ENCODE measurements at regions not wholly inside any gene's neighbourhood (a gene's known extent, or its start where the extent isn't known, plus 50 kb on each side); places are given as distances from the start of the nearest gene placed in this dataset.

GRCh38 chr5:33282157-33282556 is 158.6 kb upstream of the TARS1 start:
- H3K4me3 ChIP-seq = no peak overlapping the region
- H3K27me3 ChIP-seq (ENCODE audit: control insufficient read depth in 2 of 2, insufficient read depth in 2 of 2, low read length in 2 of 2) = no peaks in the 10 kb centered on the region
- ATAC-seq (no peak), FAIRE-seq (no peak), DNase-seq (ENCODE audit: extremely low read depth in 1 of 4, low spot score in 3 of 4) (no peak)
- no peaks in the 10 kb centered on the region for H3K9me3 ChIP-seq (replicated peaks; ENCODE audit: control insufficient read depth, insufficient read depth, low read depth, low read length)
- no peaks in the 10 kb centered on the region for H3K79me2 ChIP-seq (ENCODE audit: control insufficient read depth, insufficient read depth, low read length)
- 0% methylated on average over 4 of the region's 4 CpGs for WGBS (ENCODE audit: insufficient coverage, low coverage, missing lambda C conversion rate)
- BruUV-seq (replicated peaks) = no TSS peak
- H3K9ac ChIP-seq (ENCODE audit: insufficient read depth in 1 of 2, low read depth in 2 of 2, low read length in 2 of 2) = no peak overlapping the region
- H2AFZ ChIP-seq (ENCODE audit: low read depth, low read length) = no peak overlapping the region
- no peaks in the 10 kb centered on the region for H4K20me1 ChIP-seq (replicated peaks; ENCODE audit: control insufficient read depth, insufficient read depth, low read length)
- ChIA-PET POLR2A (no interaction called here), CTCF (ENCODE audit: low intra/inter-chr PET ratio) (no interaction called here)
- no peaks in the 10 kb centered on the region for H3K9me1 ChIP-seq (ENCODE audit: control insufficient read depth, insufficient read depth, low read length)
- H3K4me2 ChIP-seq (ENCODE audit: insufficient read depth, low read length) = no peak overlapping the region
- in situ Hi-C loops (cut with MboI) (no loop called here), intact Hi-C loops (cut with micrococcal nuclease) (no loop called here)
- no peaks in the 10 kb centered on the region for H3K4me1 ChIP-seq (replicated peaks in 1 of 2; ENCODE audit: control insufficient read depth in 2 of 2, insufficient read depth in 2 of 2, low read length in 2 of 2)
- no peak for TF ChIP-seq HMBOX1 (IDR thresholded peaks at IDR 0.05)
- TF ChIP-seq ZNF316 (IDR thresholded peaks at IDR 0.05) = peak; percentile 68
- TF ChIP-seq MEIS2 (IDR thresholded peaks at IDR 0.05; ENCODE audit: partially characterized antibody) = no peak
- no peak for TF ChIP-seq ELF2 (CRISPR knock-in tag; IDR thresholded peaks at IDR 0.05)
- TF ChIP-seq HNRNPUL1 (IDR thresholded peaks at IDR 0.05; ENCODE audit: low read length) = no peak
- no peak for TF ChIP-seq TEAD4 (IDR thresholded peaks at IDR 0.05; ENCODE audit: low read length)
- no peak for TF ChIP-seq TEAD4 (CRISPR knock-in tag; IDR thresholded peaks at IDR 0.05; ENCODE audit: borderline replicate concordance)
- TF ChIP-seq MAFF (IDR thresholded peaks at IDR 0.05; ENCODE audit: low read length) = peak; percentile 66
- peak; percentile 34; the same call in 1 of the 2 replicates for TF ChIP-seq MAFG (tag; conservative IDR thresholded peaks at IDR 0.05)
- no peak for TF ChIP-seq TRIM24 (IDR thresholded peaks at IDR 0.05)
- no peak for TF ChIP-seq CREBBP (IDR thresholded peaks at IDR 0.05; ENCODE audit: low read depth, low read length)
- TF ChIP-seq C11orf30 (IDR thresholded peaks at IDR 0.05; ENCODE audit: low read depth) = peak; percentile 61
- peak; percentile 65; the same call in 1 of the 2 replicates for TF ChIP-seq MAFK (IDR thresholded peaks at IDR 0.05; ENCODE audit: low read length)
- no peaks in the 10 kb centered on the region for H3K36me3 ChIP-seq (ENCODE audit: control insufficient read depth, insufficient read depth, low read length)
- H3K27ac ChIP-seq (ENCODE audit: extremely low read depth, low read depth, low read length) = no peak overlapping the region
